Psoas muscle (tissue), 7 donors: ENCODE measurements at regions not wholly inside any gene's neighbourhood (a gene's known extent, or its start where the extent isn't known, plus 50 kb on each side); places are given as distances from the start of the nearest gene placed in this dataset.

Experiments used
- ATAC-seq, 4 donors: fragments of 200-7000 bp; cut with Tn5 transposase; one replicate each; pipeline ENCODE4 v1.9.1; 2020; ENCODE audit warnings: moderate library complexity in 3 of 4, mild to moderate bottlenecking in 2 of 4
- DNase-seq, 2 donors: peaks; one replicate each; pipeline ENCODE4 v3.0.0-alpha.2; 2020
- H3K27ac ChIP-seq: fragments of 200-600 bp; one replicate; pipeline ENCODE4 v1.8.0; 2022
- H3K27me3 ChIP-seq, 3 donors: fragments of 200-600 bp in 1 of 3; one replicate each; pipeline versions ENCODE4 v1.6.1 to v1.8.0; 2013 to 2022; ENCODE audit warnings: low read length in 2 of 3, mild to moderate bottlenecking in 2 of 3, moderate library complexity in 1 of 3; ENCODE audit not compliant: insufficient read depth in 3 of 3
- H3K36me3 ChIP-seq, 2 donors: fragments of 200-600 bp in 1 of 2; one replicate each; pipeline versions ENCODE4 v1.6.1 to v1.8.0; 2013 to 2022; ENCODE audit warnings: low read depth in 1 of 2, mild to moderate bottlenecking in 1 of 2, moderate library complexity in 1 of 2; ENCODE audit not compliant: insufficient read depth in 1 of 2
- H3K4me1 ChIP-seq: fragments of 200-600 bp; one replicate; pipeline ENCODE4 v1.8.0; 2022
- H3K4me3 ChIP-seq: fragments of 200-600 bp; one replicate; pipeline ENCODE4 v1.8.0; 2022; ENCODE audit warnings: mild to moderate bottlenecking
- H3K9me3 ChIP-seq: fragments of 200-600 bp; one replicate; pipeline ENCODE4 v1.8.0; 2022
- WGBS, 3 donors: extraction: QIAGEN DNeasy Blood & Tissue Kit; methylation state at CpG; one replicate each; pipeline versions ENCODE4 v1.1.6 to v1.1.7; 2013; 5-methylcytosine and 5-hydroxymethylcytosine counted together
- intact Hi-C, 2 donors: fragments of 100-400 bp; cut with DNase I; formaldehyde crosslinking; loops; one replicate each; pipeline versions ENCODE4 v1.11.0 to v1.14.2; 2022
- TF ChIP-seq, protein P1 (sequence below): fragments of 200-600 bp; IDR thresholded peaks from one replicate; pipeline ENCODE4 v1.8.0; 2022; ENCODE audit warnings: antibody characterized with exemption
- donor health status: healthy with polysubstance abuse.
- donor health status: DM: no; HTN: no; CAD: no; lungs with moderate emphysema.
- donor health status: Bipolar disorder and iron deficiency.
- donor health status: healthy.
- donor health status: DM: yes; HTN: yes; CAD: no.
- donor health status: DM: no; HTN: no; CAD: no.
- donor health status: DM: yes; HTN: yes; CAD: no.

DNA sequence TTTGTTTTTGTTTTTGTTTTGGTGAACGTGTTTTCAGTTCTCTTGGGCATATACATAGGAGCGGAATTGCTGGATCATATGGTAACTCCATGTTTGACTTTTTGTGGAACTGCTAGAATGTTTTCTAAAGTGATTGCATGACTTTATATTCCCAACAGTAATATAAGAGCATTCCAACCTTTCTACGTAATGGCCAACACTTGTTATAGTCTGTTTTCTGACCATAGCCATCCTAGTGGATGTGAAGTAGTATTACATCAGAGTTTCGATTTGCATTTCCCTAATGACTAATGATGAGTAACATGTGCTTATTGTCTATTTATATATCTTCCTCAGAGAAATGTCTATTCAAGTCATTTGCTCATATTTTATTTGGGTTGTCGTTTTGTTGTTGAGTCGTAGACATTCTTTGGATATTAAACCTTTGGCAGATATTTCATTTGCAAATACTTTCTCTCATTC lies 268.7 kb downstream of the AEBP2 start:
- Histone ChIP-seq H3K9me3 (peaks cover 17% of the 10 kb centered on the region), H3K36me3 (no peaks in the 10 kb centered on the region), H3K27ac (no peak overlapping the region), H3K4me3 (no peak overlapping the region), H3K27me3 (no peaks in the 10 kb centered on the region), H3K4me1 (no peaks in the 10 kb centered on the region)
- ATAC-seq, result no peak
- TF ChIP-seq, protein P1, sequence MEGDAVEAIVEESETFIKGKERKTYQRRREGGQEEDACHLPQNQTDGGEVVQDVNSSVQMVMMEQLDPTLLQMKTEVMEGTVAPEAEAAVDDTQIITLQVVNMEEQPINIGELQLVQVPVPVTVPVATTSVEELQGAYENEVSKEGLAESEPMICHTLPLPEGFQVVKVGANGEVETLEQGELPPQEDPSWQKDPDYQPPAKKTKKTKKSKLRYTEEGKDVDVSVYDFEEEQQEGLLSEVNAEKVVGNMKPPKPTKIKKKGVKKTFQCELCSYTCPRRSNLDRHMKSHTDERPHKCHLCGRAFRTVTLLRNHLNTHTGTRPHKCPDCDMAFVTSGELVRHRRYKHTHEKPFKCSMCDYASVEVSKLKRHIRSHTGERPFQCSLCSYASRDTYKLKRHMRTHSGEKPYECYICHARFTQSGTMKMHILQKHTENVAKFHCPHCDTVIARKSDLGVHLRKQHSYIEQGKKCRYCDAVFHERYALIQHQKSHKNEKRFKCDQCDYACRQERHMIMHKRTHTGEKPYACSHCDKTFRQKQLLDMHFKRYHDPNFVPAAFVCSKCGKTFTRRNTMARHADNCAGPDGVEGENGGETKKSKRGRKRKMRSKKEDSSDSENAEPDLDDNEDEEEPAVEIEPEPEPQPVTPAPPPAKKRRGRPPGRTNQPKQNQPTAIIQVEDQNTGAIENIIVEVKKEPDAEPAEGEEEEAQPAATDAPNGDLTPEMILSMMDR, result no peak
- DNase-seq, result no peak
- intact Hi-C loops, result no loop called here
- WGBS, 3 donors, result 65 to 75% (median 73%) methylated on average over 6 of the region's 6 CpGs

DNA sequence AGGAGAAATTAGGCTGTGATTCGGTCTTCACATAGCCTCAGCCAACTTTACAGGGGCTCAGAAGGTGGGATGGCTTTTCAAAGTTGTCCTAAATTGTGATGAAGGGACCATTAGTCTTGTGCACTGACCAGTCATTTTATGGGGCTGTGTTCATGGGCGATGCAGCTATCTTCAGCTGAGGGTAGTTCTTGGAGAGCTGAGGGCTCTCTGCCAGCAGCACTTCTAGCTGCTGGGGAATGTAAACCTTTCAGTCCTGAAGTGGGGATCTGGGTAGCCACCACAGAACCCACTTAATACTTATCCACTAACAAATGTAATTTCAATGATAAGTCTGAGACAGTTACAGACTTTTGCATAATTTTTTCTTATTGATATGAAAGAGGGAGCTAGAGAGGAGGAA lies 270.6 kb downstream of the AEBP2 start:
- no peaks in the 10 kb centered on the region for H3K36me3 ChIP-seq
- ATAC-seq (no peak), DNase-seq (no peak)
- H3K9me3 ChIP-seq, result peaks cover 17% of the 10 kb centered on the region
- H3K4me1 ChIP-seq, result no peaks in the 10 kb centered on the region
- no peak overlapping the region for H3K4me3 ChIP-seq
- no peak overlapping the region for H3K27ac ChIP-seq
- TF ChIP-seq, protein P1, result no peak
- intact Hi-C loops, result no loop called here
- no peaks in the 10 kb centered on the region for H3K27me3 ChIP-seq
- 46 to 76% (median 73%) methylated on average over 2 of the region's 2 CpGs for WGBS, 3 donors

DNA sequence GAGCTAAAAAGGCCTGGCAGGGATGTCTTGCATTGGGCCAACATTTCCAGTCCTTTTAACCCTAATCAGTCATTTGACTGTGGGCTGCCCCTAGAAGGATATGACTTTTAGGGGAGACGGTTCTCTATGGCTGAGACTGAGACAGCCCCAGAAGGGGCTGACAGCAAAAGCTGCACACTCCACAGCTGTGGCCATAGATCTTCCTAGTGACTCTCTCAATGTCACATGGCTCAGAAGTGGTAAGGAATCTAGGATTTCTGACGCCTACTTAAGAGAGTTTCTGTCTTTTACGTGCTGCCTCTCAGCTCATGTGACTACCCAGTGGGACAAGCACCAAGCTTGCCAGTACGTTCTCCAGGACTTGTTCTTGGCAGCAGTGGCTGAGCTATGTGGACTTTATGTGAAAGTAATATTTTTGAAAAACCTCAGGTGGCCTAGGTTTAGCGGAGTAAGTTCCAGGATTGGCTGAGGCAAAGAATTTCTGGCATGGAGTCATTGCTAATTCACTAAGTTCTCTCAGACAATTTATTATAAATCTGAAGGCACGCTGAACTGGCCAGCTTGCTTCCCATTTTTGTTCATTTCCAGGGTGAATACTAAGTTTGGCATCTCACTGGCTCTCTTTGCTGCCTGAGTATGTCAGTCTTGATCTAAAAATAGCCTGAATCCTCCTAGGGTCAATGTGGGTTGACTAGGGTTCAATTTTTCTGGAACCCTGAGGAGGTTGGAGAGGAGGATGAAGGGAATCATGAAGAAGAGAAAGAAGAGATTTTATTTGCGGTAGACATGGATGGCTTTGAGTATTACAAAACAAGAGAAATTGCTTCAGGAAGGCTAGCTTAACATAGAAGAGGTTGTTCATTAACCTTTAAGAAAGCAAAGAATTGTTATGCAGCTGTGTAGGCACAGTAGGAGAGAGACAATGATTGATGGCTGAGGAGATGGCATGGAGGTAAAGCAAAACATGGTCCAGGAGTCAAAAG lies 271.8 kb downstream of the AEBP2 start:
- TF ChIP-seq, protein P1, result no peak
- Histone ChIP-seq H3K36me3 (no peaks in the 10 kb centered on the region), H3K9me3 (peaks cover 16% of the 10 kb centered on the region), H3K27me3 (no peaks in the 10 kb centered on the region), H3K4me3 (no peak overlapping the region), H3K27ac (no peak overlapping the region), H3K4me1 (no peaks in the 10 kb centered on the region)
- peak in 2 of 4 donors; percentile 28 to 40 for ATAC-seq
- 37 to 46% (median 43%) methylated on average over 7 of the region's 7 CpGs for WGBS, 3 donors
- intact Hi-C loops, result no loop called here
- DNase-seq, result no peak

DNA sequence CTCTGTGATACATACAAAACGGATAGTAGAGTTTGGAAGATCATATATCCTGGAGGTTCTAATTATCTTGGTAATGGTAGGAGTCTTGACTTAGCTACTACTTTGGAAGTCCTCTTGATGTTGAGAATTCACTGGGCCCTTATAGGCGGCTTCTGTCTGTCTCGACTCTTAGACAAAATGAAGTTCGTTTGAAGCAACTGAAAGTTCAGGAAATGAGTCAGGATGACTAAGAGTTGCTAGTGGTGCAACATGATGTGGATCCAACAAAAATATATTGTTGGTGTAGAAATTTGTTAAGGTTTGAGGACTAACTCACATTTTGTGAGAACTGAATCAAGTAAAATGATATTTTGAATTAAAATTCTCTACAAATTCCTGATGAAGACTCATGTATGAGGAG lies 272.7 kb downstream of the AEBP2 start:
- H3K27ac ChIP-seq, result no peak overlapping the region
- TF ChIP-seq, protein P1, result no peak
- H3K9me3 ChIP-seq, result peaks cover 8% of the 10 kb centered on the region
- no peak for ATAC-seq
- no peaks in the 10 kb centered on the region for H3K4me1 ChIP-seq
- no peaks in the 10 kb centered on the region for H3K27me3 ChIP-seq
- no peak overlapping the region for H3K4me3 ChIP-seq
- intact Hi-C loops, result no loop called here
- 82 to 87% (median 85%) methylated on average over 4 of the region's 4 CpGs for WGBS, 3 donors
- H3K36me3 ChIP-seq, result no peaks in the 10 kb centered on the region
- DNase-seq, result no peak
